ENCODE measurements at regions not wholly inside any gene's neighbourhood (a gene's known extent, or its start where the extent isn't known, plus 50 kb on each side); places are given as distances from the start of the nearest gene placed in this dataset.

DNA sequence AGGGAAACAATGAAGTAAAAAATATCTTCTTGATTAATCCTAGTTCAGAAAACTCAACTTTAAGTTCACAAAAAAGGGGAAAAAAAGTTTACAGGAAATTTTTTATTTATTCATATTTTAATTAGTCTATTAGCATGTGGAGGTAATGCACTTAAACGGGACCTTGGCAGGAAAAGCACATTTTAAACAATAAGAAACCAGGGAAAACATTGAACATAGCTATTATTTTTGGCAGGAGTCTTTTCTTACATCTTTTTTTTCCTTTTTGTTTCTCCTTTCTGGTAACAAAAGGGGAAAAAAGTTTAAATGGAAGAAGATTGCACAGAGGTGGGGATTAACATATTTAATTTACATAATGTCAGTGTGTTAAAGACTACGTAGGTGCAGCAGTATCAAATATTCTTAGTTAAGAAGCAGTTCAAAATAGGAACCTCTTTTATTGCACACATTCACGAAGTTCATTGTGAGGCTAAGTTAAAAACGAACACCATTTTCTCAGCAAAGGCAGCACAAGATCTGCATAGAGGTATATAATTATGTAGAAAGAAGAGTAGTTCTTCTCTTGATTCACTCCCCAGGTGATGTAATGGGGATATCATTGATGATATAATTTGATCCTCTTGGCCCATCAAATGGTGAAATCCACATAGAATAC lies 940.5 kb downstream of the CDH11 start:
- TF ChIP-seq, protein P1, sequence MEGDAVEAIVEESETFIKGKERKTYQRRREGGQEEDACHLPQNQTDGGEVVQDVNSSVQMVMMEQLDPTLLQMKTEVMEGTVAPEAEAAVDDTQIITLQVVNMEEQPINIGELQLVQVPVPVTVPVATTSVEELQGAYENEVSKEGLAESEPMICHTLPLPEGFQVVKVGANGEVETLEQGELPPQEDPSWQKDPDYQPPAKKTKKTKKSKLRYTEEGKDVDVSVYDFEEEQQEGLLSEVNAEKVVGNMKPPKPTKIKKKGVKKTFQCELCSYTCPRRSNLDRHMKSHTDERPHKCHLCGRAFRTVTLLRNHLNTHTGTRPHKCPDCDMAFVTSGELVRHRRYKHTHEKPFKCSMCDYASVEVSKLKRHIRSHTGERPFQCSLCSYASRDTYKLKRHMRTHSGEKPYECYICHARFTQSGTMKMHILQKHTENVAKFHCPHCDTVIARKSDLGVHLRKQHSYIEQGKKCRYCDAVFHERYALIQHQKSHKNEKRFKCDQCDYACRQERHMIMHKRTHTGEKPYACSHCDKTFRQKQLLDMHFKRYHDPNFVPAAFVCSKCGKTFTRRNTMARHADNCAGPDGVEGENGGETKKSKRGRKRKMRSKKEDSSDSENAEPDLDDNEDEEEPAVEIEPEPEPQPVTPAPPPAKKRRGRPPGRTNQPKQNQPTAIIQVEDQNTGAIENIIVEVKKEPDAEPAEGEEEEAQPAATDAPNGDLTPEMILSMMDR (IDR thresholded peaks at IDR 0.05; ENCODE audit: insufficient read depth, low read length), result no peak
- TF ChIP-seq SPI1 (IDR thresholded peaks at IDR 0.05; ENCODE audit: borderline replicate concordance, low read depth) (no peak), GABPA (IDR thresholded peaks at IDR 0.05; ENCODE audit: low read depth) (no peak), POLR2AphosphoS5 (IDR thresholded peaks at IDR 0.05; ENCODE audit: low read depth) (no peak)
- TF ChIP-seq, protein P2, sequence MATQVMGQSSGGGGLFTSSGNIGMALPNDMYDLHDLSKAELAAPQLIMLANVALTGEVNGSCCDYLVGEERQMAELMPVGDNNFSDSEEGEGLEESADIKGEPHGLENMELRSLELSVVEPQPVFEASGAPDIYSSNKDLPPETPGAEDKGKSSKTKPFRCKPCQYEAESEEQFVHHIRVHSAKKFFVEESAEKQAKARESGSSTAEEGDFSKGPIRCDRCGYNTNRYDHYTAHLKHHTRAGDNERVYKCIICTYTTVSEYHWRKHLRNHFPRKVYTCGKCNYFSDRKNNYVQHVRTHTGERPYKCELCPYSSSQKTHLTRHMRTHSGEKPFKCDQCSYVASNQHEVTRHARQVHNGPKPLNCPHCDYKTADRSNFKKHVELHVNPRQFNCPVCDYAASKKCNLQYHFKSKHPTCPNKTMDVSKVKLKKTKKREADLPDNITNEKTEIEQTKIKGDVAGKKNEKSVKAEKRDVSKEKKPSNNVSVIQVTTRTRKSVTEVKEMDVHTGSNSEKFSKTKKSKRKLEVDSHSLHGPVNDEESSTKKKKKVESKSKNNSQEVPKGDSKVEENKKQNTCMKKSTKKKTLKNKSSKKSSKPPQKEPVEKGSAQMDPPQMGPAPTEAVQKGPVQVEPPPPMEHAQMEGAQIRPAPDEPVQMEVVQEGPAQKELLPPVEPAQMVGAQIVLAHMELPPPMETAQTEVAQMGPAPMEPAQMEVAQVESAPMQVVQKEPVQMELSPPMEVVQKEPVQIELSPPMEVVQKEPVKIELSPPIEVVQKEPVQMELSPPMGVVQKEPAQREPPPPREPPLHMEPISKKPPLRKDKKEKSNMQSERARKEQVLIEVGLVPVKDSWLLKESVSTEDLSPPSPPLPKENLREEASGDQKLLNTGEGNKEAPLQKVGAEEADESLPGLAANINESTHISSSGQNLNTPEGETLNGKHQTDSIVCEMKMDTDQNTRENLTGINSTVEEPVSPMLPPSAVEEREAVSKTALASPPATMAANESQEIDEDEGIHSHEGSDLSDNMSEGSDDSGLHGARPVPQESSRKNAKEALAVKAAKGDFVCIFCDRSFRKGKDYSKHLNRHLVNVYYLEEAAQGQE (IDR thresholded peaks at IDR 0.05; ENCODE audit: insufficient replicate concordance, low read depth), result no peak
- Histone ChIP-seq H3K4me3 (replicated peaks; ENCODE audit: insufficient read depth, low read length) (no peak overlapping the region), H3K27ac (replicated peaks) (no peak overlapping the region), H3K27me3 (ENCODE audit: insufficient read depth, poor library complexity, severe bottlenecking) (no peaks in the 10 kb centered on the region)
- DNase-seq (ENCODE audit: low read depth in 1 of 2, low spot score in 1 of 2), result no peak

DNA sequence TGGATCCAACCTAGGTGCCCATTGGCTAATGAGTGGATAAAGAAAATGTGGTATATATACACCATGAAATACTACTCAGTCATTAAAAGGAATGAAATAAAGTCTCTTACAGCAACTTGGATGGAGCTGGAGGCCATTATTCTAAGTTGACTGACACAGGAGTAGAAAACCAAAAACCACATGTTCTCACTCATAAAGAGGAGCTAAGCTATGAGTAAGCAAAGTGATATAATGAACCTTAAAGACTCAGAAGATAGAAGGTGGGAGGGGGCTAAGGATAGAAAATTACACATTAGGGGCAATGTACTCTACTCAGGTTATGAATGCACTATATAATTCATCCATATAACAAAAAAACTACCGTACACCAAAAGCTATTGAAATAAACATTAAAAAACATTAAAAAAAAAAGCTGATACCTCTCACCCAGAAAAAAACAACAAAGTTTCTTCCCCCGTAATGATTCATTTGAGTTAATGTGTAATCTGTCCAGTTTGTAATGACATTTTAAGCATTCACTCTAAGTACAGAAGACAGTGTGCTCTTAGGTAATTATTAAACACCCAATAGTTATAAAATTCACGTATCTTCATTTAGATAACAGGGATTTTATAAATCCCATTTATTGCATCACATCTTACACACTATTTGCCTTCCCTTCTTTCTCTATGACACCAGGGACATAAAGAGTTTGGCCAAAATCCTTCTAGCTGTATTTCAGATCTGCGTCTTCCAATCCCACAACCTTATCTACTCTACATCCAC lies 941.5 kb downstream of the CDH11 start:
- Histone ChIP-seq H3K27me3 (ENCODE audit: insufficient read depth, poor library complexity, severe bottlenecking) (no peaks in the 10 kb centered on the region), H3K4me3 (replicated peaks; ENCODE audit: insufficient read depth, low read length) (no peak overlapping the region), H3K27ac (replicated peaks) (no peak overlapping the region)
- DNase-seq (ENCODE audit: low read depth in 1 of 2, low spot score in 1 of 2), result no peak
- TF ChIP-seq POLR2AphosphoS5 (IDR thresholded peaks at IDR 0.05; ENCODE audit: low read depth) (no peak), GABPA (IDR thresholded peaks at IDR 0.05; ENCODE audit: low read depth) (no peak), SPI1 (IDR thresholded peaks at IDR 0.05; ENCODE audit: borderline replicate concordance, low read depth) (no peak)
- TF ChIP-seq, protein P1 (IDR thresholded peaks at IDR 0.05; ENCODE audit: insufficient read depth, low read length), result no peak
- TF ChIP-seq, protein P2 (IDR thresholded peaks at IDR 0.05; ENCODE audit: insufficient replicate concordance, low read depth), result no peak

DNA sequence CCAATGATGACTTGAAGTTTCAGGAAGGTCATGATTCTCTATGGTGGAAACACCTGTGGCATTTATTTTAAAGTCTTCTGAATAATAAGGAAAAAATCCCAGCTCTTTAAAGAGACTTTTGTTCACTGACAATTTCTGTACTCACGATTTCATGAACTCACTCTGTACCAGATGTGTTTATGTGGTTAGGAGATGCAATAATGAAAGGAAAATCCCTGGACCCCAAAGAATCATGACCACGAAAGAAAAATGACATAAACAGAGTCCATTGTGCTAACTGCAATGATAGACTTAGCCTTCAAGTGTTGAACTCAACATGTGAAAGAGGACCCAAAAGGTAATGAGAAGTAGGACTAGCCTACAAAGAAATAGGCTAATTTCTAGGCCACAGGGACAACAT lies 947.5 kb downstream of the CDH11 start:
- Histone ChIP-seq H3K27ac (replicated peaks) (no peak overlapping the region), H3K4me3 (replicated peaks; ENCODE audit: insufficient read depth, low read length) (no peak overlapping the region), H3K27me3 (ENCODE audit: insufficient read depth, poor library complexity, severe bottlenecking) (no peaks in the 10 kb centered on the region)
- DNase-seq (ENCODE audit: low read depth in 1 of 2, low spot score in 1 of 2), result no peak
- TF ChIP-seq, protein P1 (IDR thresholded peaks at IDR 0.05; ENCODE audit: insufficient read depth, low read length), result no peak
- no peak for TF ChIP-seq SPI1 (IDR thresholded peaks at IDR 0.05; ENCODE audit: borderline replicate concordance, low read depth)
- TF ChIP-seq POLR2AphosphoS5 (IDR thresholded peaks at IDR 0.05; ENCODE audit: low read depth), result no peak
- TF ChIP-seq, protein P2 (IDR thresholded peaks at IDR 0.05; ENCODE audit: insufficient replicate concordance, low read depth), result no peak
- no peak for TF ChIP-seq GABPA (IDR thresholded peaks at IDR 0.05; ENCODE audit: low read depth)

All from HL-60 (cell line).